ENCODE measurements at regions not wholly inside any gene's neighbourhood (a gene's known extent, or its start where the extent isn't known, plus 50 kb on each side); places are given as distances from the start of the nearest gene placed in this dataset.

DNA sequence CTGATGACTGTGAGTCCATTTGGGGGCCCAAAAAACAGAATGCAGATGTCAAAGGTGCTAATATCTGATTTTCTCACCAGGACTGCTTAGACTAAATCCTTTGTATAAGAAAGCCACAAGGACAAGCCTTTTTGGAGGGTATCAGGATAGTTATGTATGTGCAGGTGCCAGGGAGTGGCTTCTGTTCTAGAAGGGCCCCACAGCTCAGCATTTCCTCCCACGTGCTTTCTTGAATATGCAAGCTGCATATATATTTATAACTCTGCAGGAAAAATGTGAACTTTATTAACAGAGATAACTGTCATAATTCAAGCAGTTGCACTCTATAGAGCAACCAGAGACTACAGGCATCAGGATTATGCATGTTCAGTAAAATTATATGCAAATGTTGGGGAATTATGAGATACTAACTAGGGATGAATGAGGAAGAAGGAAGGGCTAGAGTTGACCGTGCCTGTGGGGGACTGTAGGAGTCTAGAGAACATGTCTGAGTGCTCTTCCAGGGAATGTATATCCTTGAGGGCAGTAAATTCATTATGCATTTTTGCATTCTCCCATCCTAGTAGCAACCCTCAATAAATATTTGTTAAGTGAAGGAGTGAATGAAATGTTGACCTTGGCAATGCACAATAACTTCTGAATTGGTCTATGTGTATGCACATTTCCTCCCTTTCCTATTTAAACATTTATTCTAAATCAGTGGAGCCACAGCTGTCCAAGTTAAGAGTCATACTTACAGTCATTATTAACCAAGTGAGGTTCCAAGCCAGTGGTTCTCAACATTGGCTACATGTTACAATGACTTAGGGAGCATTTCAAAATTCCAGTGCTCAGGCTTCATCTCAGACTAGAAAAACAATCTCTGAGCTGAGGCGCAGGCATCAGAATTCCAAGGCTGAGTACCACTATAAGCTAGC lies 94.8 kb upstream of the ANKRD28 start:
- Histone ChIP-seq H3K27ac (peak overlapping the region in 1 of 2 donors; percentile 62), H3K27me3 (no peaks in the 10 kb centered on the region), H3K4me1 (peaks cover 4 to 26% (median 10%) of the 10 kb centered on the region in 4 donors), H3K9me3 (peaks cover 0 to 5% (median 0%) of the 10 kb centered on the region in 3 donors), H3K36me3 (no peaks in the 10 kb centered on the region), H3K4me3 (no peak overlapping the region)
- intact Hi-C loops (cut with DNase I; ENCODE audit: low total_unique reads) = no loop called here
- TF ChIP-seq, protein P1, sequence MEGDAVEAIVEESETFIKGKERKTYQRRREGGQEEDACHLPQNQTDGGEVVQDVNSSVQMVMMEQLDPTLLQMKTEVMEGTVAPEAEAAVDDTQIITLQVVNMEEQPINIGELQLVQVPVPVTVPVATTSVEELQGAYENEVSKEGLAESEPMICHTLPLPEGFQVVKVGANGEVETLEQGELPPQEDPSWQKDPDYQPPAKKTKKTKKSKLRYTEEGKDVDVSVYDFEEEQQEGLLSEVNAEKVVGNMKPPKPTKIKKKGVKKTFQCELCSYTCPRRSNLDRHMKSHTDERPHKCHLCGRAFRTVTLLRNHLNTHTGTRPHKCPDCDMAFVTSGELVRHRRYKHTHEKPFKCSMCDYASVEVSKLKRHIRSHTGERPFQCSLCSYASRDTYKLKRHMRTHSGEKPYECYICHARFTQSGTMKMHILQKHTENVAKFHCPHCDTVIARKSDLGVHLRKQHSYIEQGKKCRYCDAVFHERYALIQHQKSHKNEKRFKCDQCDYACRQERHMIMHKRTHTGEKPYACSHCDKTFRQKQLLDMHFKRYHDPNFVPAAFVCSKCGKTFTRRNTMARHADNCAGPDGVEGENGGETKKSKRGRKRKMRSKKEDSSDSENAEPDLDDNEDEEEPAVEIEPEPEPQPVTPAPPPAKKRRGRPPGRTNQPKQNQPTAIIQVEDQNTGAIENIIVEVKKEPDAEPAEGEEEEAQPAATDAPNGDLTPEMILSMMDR (IDR thresholded peaks at IDR 0.05) = no peak
- DNase-seq = no peak

DNA sequence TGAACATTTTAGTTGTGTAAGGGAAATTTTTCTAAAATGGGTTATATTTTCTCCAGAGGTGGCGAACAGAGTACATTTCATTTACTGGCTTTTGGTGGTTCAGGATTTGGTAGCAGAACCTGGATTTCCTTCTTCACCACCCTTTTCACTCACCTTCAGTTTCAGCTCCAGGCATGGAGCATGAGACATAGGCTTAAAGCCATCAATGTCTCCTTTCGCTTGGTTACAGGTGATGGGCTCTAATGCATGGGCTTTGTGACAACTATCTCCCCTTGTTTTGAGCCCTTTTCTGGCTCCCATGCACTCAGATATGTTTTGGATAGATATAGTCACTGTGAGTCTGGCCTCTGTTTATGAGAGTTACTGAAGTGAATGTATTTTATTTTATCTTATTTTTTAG lies 96.6 kb upstream of the ANKRD28 start:
- Histone ChIP-seq H3K36me3 (no peaks in the 10 kb centered on the region), H3K4me3 (no peak overlapping the region), H3K27ac (peak overlapping the region; percentile 46 to 62), H3K9me3 (peaks cover 0 to 5% (median 0%) of the 10 kb centered on the region in 3 donors), H3K4me1 (peaks cover 4 to 26% (median 10%) of the 10 kb centered on the region in 4 donors), H3K27me3 (no peaks in the 10 kb centered on the region)
- TF ChIP-seq, protein P1 (IDR thresholded peaks at IDR 0.05) = no peak
- intact Hi-C loops (cut with DNase I; ENCODE audit: low total_unique reads) = no loop called here
- no peak for DNase-seq

DNA sequence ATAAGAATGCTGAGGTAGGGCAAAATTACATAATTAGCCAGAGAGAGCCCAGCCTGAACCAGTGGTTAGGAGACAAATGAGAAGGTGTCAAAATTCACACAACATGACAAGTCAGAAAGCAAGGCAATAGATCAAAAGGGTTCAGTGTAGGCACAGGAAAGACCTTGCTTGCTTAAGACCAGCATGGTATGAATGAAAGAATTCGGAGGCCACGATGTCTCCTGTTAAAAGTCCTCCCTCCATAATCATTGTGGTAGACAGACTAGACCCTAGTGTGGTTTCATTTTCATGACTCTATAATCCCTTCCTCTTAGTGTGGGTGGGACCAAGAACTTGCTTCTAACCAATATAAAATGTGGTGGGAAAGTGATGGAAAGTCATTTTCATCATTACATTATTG lies 98.7 kb upstream of the ANKRD28 start:
- intact Hi-C loops (cut with DNase I; ENCODE audit: low total_unique reads) = no loop called here
- Histone ChIP-seq H3K4me3 (no peak overlapping the region), H3K4me1 (peaks cover 4 to 26% (median 10%) of the 10 kb centered on the region in 4 donors), H3K27me3 (no peaks in the 10 kb centered on the region), H3K36me3 (no peaks in the 10 kb centered on the region), H3K9me3 (peaks cover 0 to 5% (median 0%) of the 10 kb centered on the region in 3 donors), H3K27ac (no peak overlapping the region)
- TF ChIP-seq, protein P1 (IDR thresholded peaks at IDR 0.05) = no peak
- DNase-seq = no peak

DNA sequence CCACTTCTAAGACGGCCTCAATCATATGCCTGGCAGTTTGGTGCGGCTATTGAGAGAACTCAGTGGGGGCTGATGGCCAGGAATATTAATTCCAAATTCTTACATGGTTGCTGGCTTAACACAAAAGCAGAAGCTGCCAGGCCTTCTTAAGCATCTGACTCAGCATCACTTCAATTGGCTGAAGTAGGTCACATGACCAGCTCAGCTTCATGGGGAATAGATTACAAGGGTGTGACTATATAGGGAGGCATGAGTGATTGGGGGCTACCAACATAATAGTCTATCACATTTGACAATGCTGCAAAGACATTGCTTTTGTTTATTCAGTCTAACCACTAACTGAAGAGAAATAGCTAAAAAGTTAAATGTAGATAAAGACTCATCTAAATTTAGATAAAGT lies 101.6 kb upstream of the ANKRD28 start:
- Histone ChIP-seq H3K27ac (no peak overlapping the region), H3K9me3 (peaks cover 0 to 5% (median 0%) of the 10 kb centered on the region in 3 donors), H3K36me3 (no peaks in the 10 kb centered on the region), H3K4me3 (no peak overlapping the region), H3K4me1 (peaks cover 6 to 25% (median 18%) of the 10 kb centered on the region in 4 donors), H3K27me3 (no peaks in the 10 kb centered on the region)
- TF ChIP-seq, protein P1 (IDR thresholded peaks at IDR 0.05) = no peak
- intact Hi-C loops (cut with DNase I; ENCODE audit: low total_unique reads) = no loop called here
- no peak for DNase-seq

DNA sequence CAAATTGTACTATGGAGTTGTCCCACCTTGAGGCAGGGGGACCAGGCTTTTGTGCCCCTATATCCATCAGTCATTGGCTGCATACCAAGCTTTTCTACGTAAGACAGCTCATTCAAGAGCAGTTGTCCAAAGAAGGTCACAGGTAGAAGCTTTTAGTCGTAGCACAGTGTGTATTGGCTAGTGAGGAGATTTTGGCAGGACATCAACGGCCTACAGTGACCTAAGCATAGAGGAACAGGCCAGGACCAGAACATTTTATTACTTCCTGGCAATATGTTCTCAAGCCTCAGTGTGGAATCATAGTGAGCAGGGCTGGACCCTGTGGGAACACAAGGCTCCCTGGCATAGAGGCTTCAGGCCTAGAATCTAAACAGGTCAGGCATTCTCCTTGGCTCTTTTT lies 105.4 kb upstream of the ANKRD28 start:
- TF ChIP-seq, protein P1 (IDR thresholded peaks at IDR 0.05) = no peak
- intact Hi-C loops (cut with DNase I; ENCODE audit: low total_unique reads) = no loop called here
- H3K27ac ChIP-seq = peak overlapping the region; percentile 68 to 81
- no peaks in the 10 kb centered on the region for H3K9me3 ChIP-seq
- H3K4me3 ChIP-seq = no peak overlapping the region
- H3K4me1 ChIP-seq = peaks cover 6 to 32% (median 23%) of the 10 kb centered on the region in 4 donors
- DNase-seq = peak; percentile 79 to 89
- no peaks in the 10 kb centered on the region for H3K27me3 ChIP-seq
- no peaks in the 10 kb centered on the region for H3K36me3 ChIP-seq
